ENCODE measurements at regions not wholly inside any gene's neighbourhood (a gene's known extent, or its start where the extent isn't known, plus 50 kb on each side); places are given as distances from the start of the nearest gene placed in this dataset.

DNA sequence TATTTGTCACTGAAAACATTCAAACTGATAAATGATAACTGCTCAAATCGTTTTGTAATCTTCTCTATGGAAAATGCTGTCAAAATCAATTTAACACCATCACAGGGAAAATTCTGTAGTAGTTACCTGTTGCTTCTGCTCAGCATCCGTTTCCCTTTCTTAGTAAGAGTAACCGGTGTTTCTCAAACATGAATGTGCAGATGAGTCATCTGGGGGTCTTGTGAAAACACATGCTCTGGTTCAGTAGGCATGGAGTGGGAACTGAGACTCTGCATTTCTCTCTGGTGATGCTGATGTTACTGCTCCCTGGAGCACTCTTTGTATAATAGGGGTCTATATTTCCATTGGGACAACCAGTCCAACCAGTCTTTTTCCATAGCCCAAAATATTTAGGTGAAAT is 145.1 kb downstream of the SEMA6D start:
- H3K4me3 Mint-ChIP-seq, result no peak overlapping the region
- DNase-seq (ENCODE audit: low spot score), result no peak
- H3K4me1 Mint-ChIP-seq (ENCODE audit: low read depth), result no peaks in the 10 kb centered on the region
- intact Hi-C loops (cut with micrococcal nuclease), result no loop called here
- no peaks in the 10 kb centered on the region for H3K36me3 Mint-ChIP-seq (ENCODE audit: low read depth)
- H3K27me3 Mint-ChIP-seq (ENCODE audit: insufficient read depth), result no peaks in the 10 kb centered on the region
- no peak overlapping the region for H3K27ac Mint-ChIP-seq
- no peaks in the 10 kb centered on the region for H3K9me3 Mint-ChIP-seq

- Mint-ChIP-seq H3K36me3 (ENCODE audit: low read depth) (no peaks in the 10 kb centered on the region), H3K4me3 (no peak overlapping the region), H3K9me3 (no peaks in the 10 kb centered on the region), H3K27me3 (ENCODE audit: insufficient read depth) (no peaks in the 10 kb centered on the region), H3K4me1 (ENCODE audit: low read depth) (no peaks in the 10 kb centered on the region), H3K27ac (no peak overlapping the region)
- intact Hi-C loops (cut with micrococcal nuclease), result no loop called here
- DNase-seq (ENCODE audit: low spot score), result no peak
Observed at GRCh38 chr15:47866446-47866845, 149.1 kb downstream of the SEMA6D start.

DNA sequence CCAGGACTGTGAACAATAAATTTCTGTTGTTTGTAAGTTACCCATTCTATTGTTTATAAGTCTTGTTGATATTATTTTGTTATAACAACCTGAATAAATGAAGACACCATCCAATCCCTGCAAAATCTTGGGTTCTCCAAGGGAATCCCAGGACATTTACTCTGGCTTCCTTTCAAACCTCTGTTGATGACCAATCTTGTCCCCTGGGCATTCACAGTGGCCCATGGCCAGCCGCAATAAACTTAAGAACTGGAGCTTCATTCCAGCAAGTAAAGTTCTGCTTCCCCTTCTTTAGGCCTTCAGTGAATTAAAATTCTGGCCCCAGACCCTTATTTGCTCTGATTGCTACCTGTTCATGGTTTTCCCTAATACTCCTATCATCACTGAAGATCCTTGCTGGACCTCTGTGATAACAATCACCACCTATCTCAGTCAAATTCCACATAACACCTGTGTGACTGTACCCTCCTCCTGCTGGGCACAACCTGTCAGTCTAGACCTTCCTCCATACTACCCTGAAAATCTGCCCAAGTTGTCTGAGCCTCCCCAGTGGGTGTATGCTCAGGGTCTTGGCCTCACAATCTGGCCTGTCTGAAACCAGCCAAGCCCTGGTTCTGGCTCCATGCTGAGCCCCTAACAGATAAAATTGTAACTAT is 153.1 kb downstream of the SEMA6D start:
- Mint-ChIP-seq H3K27me3 (ENCODE audit: insufficient read depth) (no peaks in the 10 kb centered on the region), H3K9me3 (no peaks in the 10 kb centered on the region), H3K4me1 (ENCODE audit: low read depth) (no peaks in the 10 kb centered on the region), H3K27ac (no peak overlapping the region), H3K36me3 (ENCODE audit: low read depth) (no peaks in the 10 kb centered on the region), H3K4me3 (no peak overlapping the region)
- intact Hi-C loops (cut with micrococcal nuclease), result no loop called here
- DNase-seq (ENCODE audit: low spot score), result no peak

DNA sequence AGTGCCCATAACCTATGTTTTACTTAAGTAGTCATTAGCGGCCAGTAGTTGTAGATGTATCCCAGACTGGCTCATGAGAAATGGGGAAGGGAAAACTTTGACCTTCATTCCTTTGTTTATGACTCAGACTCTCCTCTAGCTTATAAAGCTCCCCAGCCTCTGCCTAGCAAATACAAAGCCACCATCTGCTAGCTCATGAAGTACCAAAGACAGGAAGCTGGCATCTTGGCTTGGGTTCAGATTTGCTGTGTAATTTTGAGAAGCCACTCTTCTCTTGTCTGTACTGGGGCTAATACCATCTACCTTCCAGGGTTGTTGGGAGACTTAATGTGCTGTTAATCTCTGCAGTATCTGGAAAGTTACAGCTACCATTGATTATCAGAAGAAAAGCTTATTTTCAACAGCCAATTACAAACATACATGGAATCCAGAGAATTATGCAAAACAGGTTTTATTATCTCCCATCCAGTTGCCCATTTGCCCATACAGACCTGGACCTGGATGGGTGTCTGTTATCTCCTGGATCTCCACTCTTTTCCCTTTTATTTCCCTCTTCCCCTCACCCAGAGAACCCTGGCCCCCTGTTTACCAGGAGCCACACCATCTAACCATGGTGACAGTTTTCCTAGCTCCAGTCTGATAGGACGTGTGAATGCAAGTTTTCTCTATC is 153.8 kb downstream of the SEMA6D start:
- Mint-ChIP-seq H3K27ac (no peak overlapping the region), H3K4me1 (ENCODE audit: low read depth) (no peaks in the 10 kb centered on the region), H3K27me3 (ENCODE audit: insufficient read depth) (no peaks in the 10 kb centered on the region), H3K9me3 (no peaks in the 10 kb centered on the region), H3K36me3 (ENCODE audit: low read depth) (no peaks in the 10 kb centered on the region), H3K4me3 (no peak overlapping the region)
- DNase-seq (ENCODE audit: low spot score), result no peak
- intact Hi-C loops (cut with micrococcal nuclease), result no loop called here

- H3K9me3 Mint-ChIP-seq, result no peaks in the 10 kb centered on the region
- H3K4me3 Mint-ChIP-seq, result no peak overlapping the region
- DNase-seq (ENCODE audit: low spot score), result no peak
- no peaks in the 10 kb centered on the region for H3K4me1 Mint-ChIP-seq (ENCODE audit: low read depth)
- H3K36me3 Mint-ChIP-seq (ENCODE audit: low read depth), result no peaks in the 10 kb centered on the region
- no peaks in the 10 kb centered on the region for H3K27me3 Mint-ChIP-seq (ENCODE audit: insufficient read depth)
- intact Hi-C loops (cut with micrococcal nuclease), result no loop called here
- no peak overlapping the region for H3K27ac Mint-ChIP-seq
Observed at GRCh38 chr15:47872208-47872607, 154.9 kb downstream of the SEMA6D start.

- no peak overlapping the region for H3K4me3 Mint-ChIP-seq
- H3K4me1 Mint-ChIP-seq (ENCODE audit: low read depth), result no peaks in the 10 kb centered on the region
- no peaks in the 10 kb centered on the region for H3K36me3 Mint-ChIP-seq (ENCODE audit: low read depth)
- H3K27me3 Mint-ChIP-seq (ENCODE audit: insufficient read depth), result no peaks in the 10 kb centered on the region
- H3K27ac Mint-ChIP-seq, result no peak overlapping the region
- H3K9me3 Mint-ChIP-seq, result no peaks in the 10 kb centered on the region
- no peak for DNase-seq (ENCODE audit: low spot score)
- intact Hi-C loops (cut with micrococcal nuclease), result no loop called here
Observed at GRCh38 chr15:47872869-47873432, 155.6 kb downstream of the SEMA6D start.

GRCh38 chr15:47876986-47877385 is 159.7 kb downstream of the SEMA6D start:
- H3K36me3 Mint-ChIP-seq (ENCODE audit: low read depth), result no peaks in the 10 kb centered on the region
- no peak for DNase-seq (ENCODE audit: low spot score)
- H3K4me1 Mint-ChIP-seq (ENCODE audit: low read depth), result no peaks in the 10 kb centered on the region
- H3K27me3 Mint-ChIP-seq (ENCODE audit: insufficient read depth), result no peaks in the 10 kb centered on the region
- intact Hi-C loops (cut with micrococcal nuclease), result no loop called here
- no peak overlapping the region for H3K27ac Mint-ChIP-seq
- no peaks in the 10 kb centered on the region for H3K9me3 Mint-ChIP-seq
- H3K4me3 Mint-ChIP-seq, result no peak overlapping the region

DNA sequence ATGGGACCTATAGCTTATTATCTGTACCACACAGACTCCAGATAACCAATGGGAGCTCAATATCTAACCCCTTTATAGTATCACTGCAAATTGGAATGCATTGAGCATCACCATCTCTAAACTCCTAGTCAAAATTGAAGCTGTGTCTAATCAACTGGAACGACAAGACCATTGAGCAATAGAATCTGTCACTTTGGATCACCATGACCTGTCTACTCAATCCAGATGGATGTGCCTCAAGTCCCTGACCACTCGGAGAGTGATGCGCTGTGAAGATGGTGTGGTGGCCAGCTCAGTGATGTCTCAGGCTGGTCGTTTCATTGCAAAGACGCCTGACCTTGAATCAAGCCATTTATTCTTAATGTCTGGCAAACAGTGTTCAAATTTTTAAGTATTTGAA is 160.5 kb downstream of the SEMA6D start:
- H3K9me3 Mint-ChIP-seq, result no peaks in the 10 kb centered on the region
- no peak overlapping the region for H3K27ac Mint-ChIP-seq
- H3K27me3 Mint-ChIP-seq (ENCODE audit: insufficient read depth), result no peaks in the 10 kb centered on the region
- intact Hi-C loops (cut with micrococcal nuclease), result no loop called here
- DNase-seq (ENCODE audit: low spot score), result no peak
- no peaks in the 10 kb centered on the region for H3K4me1 Mint-ChIP-seq (ENCODE audit: low read depth)
- H3K36me3 Mint-ChIP-seq (ENCODE audit: low read depth), result no peaks in the 10 kb centered on the region
- H3K4me3 Mint-ChIP-seq, result no peak overlapping the region

- DNase-seq (ENCODE audit: low spot score), result no peak
- Mint-ChIP-seq H3K27ac (no peak overlapping the region), H3K36me3 (ENCODE audit: low read depth) (no peaks in the 10 kb centered on the region), H3K27me3 (ENCODE audit: insufficient read depth) (peaks cover 6% of the 10 kb centered on the region), H3K4me3 (no peak overlapping the region), H3K9me3 (no peaks in the 10 kb centered on the region), H3K4me1 (ENCODE audit: low read depth) (no peaks in the 10 kb centered on the region)
- intact Hi-C loops (cut with micrococcal nuclease), result no loop called here
Observed at GRCh38 chr15:47885920-47886319, 168.6 kb downstream of the SEMA6D start.

DNA sequence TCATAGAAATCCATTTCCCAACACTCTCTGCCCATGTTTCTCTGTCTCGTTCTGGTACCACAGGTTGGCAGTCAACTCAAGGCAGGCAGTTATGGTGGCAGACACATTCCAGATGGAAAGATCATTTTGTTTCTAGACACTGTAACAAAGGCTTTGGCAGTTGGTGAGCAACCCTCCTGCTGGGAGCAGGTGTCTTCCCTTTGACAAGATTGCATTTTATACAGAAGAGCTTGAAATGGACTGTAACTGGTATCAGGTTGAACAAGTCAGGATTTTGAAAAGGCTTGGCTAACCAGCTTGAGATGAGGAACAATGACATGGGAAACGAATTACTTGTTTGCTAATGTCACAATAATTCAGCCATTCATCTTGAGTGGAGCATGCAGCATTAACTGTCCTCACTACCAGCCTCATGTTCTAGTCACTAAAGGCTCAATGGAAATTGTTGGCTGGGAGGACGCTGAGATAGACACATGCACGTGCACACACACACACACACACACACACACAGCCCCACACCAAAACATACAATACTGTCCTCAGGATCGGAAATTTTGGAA is 170.0 kb downstream of the SEMA6D start:
- H3K27ac Mint-ChIP-seq, result no peak overlapping the region
- no peaks in the 10 kb centered on the region for H3K36me3 Mint-ChIP-seq (ENCODE audit: low read depth)
- intact Hi-C loops (cut with micrococcal nuclease), result no loop called here
- H3K9me3 Mint-ChIP-seq, result no peaks in the 10 kb centered on the region
- no peak overlapping the region for H3K4me3 Mint-ChIP-seq
- DNase-seq (ENCODE audit: low spot score), result no peak
- H3K27me3 Mint-ChIP-seq (ENCODE audit: insufficient read depth), result peaks cover 6% of the 10 kb centered on the region
- H3K4me1 Mint-ChIP-seq (ENCODE audit: low read depth), result no peaks in the 10 kb centered on the region

- Mint-ChIP-seq H3K4me3 (no peak overlapping the region), H3K36me3 (ENCODE audit: low read depth) (no peaks in the 10 kb centered on the region), H3K9me3 (peaks cover 3% of the 10 kb centered on the region), H3K27me3 (ENCODE audit: insufficient read depth) (peaks cover 8% of the 10 kb centered on the region), H3K27ac (no peak overlapping the region), H3K4me1 (ENCODE audit: low read depth) (no peaks in the 10 kb centered on the region)
- intact Hi-C loops (cut with micrococcal nuclease), result no loop called here
- DNase-seq (ENCODE audit: low spot score), result no peak
Observed at GRCh38 chr15:47888385-47889100, 171.2 kb downstream of the SEMA6D start.

GRCh38 chr15:47890397-47891150 is 173.3 kb downstream of the SEMA6D start:
- Mint-ChIP-seq H3K27me3 (ENCODE audit: insufficient read depth) (peaks cover 6% of the 10 kb centered on the region), H3K36me3 (ENCODE audit: low read depth) (no peaks in the 10 kb centered on the region)

More at GRCh38 chr15:47890397-47891150, 173.3 kb downstream of the SEMA6D start:
- Mint-ChIP-seq H3K9me3 (peaks cover 3% of the 10 kb centered on the region), H3K4me3 (no peak overlapping the region), H3K4me1 (ENCODE audit: low read depth) (no peaks in the 10 kb centered on the region), H3K27ac (no peak overlapping the region)
- DNase-seq (ENCODE audit: low spot score), result no peak
- intact Hi-C loops (cut with micrococcal nuclease), result no loop called here
